GM10266 (cell line): ENCODE measurements at regions not wholly inside any gene's neighbourhood (a gene's known extent, or its start where the extent isn't known, plus 50 kb on each side); places are given as distances from the start of the nearest gene placed in this dataset.
"Not testable (repeated sequence)": the region's sequence is repeated elsewhere in the genome, so short reads cannot be mapped to it uniquely, and the experiment has no call there.

Source experiments
- DNase-seq: peaks from one replicate; pipeline ENCODE4 v3.0.0; 2012; ENCODE audit errors: extremely low spot score
- TF ChIP-seq, protein P1 (sequence below): IDR thresholded peaks from 2 replicates; pipeline ENCODE4 v1.5.1; 2012; ENCODE audit warnings: mild to moderate bottlenecking, low read depth; ENCODE audit not compliant: control insufficient read depth, insufficient read depth; ENCODE audit errors: missing control alignments

- DNase-seq, result no peak
- TF ChIP-seq, protein P1, sequence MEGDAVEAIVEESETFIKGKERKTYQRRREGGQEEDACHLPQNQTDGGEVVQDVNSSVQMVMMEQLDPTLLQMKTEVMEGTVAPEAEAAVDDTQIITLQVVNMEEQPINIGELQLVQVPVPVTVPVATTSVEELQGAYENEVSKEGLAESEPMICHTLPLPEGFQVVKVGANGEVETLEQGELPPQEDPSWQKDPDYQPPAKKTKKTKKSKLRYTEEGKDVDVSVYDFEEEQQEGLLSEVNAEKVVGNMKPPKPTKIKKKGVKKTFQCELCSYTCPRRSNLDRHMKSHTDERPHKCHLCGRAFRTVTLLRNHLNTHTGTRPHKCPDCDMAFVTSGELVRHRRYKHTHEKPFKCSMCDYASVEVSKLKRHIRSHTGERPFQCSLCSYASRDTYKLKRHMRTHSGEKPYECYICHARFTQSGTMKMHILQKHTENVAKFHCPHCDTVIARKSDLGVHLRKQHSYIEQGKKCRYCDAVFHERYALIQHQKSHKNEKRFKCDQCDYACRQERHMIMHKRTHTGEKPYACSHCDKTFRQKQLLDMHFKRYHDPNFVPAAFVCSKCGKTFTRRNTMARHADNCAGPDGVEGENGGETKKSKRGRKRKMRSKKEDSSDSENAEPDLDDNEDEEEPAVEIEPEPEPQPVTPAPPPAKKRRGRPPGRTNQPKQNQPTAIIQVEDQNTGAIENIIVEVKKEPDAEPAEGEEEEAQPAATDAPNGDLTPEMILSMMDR, result no peak
These were observed 96.2 kb upstream of the MARK1 start for GRCh38 chr1:220431554-220432239.

DNA sequence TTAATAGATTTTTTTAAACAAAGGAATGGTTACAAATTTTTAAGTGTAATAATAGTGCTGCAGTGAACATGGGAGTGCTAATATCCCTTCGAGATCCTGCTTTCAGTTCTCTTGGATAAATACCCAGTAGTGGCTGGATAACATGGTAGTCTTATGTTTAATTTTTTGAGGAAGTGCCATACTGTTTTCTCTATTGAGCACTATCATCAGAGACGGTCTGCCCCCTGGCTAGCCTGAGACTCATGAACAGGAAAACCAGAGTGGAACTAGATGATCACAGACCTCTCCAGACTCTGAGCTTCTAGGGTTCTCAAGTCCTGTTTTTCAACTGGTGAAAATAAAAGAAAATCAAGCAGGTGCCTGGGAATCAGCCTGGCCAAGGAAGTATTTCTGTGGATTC lies 97.3 kb upstream of the MARK1 start:
- DNase-seq, result no peak
- TF ChIP-seq, protein P1, result no peak

DNA sequence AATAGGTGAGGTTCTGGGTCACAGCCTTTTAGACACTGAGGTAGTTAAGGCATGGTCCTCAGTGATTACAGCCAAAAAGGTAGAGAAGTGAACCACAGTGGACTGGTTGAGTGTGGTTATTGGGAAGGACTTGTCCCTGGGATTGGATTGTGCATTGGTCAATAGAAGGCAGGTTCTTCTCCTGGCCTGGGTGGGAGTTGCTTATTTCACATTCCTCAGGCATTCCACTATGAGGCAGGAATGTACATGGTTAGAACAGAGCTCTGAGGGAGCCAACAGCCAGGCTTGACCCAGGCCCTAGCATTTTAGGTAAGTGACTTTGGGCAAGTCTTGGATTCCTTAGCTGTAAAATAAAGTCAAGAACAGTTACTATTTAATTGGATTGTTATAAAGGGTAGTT lies 97.9 kb upstream of the MARK1 start:
- DNase-seq, result no peak
- TF ChIP-seq, protein P1, result no peak

DNA sequence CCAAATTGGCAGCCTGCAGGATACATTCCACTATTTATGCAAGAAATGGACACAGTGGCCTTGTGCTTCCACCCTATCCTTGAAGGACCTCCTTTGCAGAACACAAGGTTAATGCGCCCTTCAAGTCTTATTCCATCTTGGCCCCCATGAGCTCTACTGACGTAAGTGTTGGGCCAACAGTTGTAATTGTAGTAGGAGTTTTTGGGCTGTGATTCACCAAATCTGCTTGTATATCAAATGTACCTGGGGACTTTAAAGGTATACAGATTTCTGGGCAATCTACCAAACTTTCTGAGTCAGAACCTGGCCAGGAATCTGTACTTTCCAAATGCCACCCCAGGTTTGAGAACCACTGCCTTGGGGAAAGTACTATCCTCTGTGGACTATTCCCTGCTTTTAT lies 100.9 kb upstream of the MARK1 start:
- TF ChIP-seq, protein P1, result no peak
- no peak for DNase-seq

DNA sequence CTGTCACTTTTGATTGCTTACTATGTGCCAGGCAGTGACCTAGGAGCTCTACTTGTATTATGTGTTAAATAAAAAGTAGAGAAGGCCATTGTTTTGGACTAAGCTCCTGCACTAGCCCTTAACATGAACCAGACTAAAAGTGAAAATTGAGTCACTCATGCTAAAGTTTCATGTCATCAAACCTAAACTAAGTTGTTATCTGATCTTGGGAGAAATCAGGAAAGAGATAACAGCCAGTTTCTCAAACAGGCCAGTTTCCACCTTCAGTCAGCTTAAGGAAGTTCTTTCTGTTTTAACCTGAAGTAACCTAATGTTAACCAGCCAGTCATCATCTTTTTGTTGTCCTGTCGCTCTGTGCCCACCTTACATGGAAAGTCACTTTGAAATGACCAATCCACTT lies 102.1 kb upstream of the MARK1 start:
- TF ChIP-seq, protein P1, result no peak
- no peak for DNase-seq

DNA sequence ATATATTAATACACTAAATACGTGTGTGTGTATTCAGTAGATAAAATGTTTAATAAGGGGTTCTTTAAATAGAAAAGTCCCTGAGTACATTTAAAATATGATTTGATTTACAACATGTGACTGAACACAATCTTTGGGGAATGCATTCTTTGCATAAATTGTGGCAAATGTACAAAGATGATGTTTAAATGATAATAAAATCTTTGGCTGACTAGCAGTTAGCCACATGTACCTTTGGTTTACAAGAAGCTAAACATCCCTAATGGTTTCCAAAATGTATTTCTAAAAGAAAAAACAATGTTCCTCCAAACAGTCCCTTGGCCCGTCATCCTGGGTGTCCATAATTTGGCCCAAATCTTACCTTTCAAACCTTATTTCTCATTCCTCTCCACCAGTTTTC lies 106.4 kb upstream of the MARK1 start:
- TF ChIP-seq, protein P1, result no peak
- DNase-seq, result no peak

DNA sequence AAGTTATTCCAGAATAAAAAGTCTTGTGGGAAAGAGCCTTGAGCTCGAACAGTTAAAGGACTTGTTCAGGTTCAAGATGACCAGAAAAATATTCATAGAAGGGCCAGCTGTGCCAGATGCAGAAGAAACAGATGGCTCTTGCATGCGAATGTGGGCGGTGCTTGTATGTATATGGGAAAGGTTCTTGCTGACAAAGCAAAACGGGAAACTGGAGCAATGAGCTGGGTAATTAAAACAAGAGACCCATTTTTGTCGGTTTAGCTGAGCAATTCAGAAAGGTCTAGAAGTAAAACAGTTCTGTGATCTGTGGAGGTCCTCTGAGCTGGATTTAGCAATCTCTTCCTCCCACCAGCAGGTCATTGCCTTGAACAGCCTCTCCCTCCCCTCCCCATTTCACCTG lies 107.2 kb upstream of the MARK1 start:
- DNase-seq, result no peak
- TF ChIP-seq, protein P1, result no peak

DNA sequence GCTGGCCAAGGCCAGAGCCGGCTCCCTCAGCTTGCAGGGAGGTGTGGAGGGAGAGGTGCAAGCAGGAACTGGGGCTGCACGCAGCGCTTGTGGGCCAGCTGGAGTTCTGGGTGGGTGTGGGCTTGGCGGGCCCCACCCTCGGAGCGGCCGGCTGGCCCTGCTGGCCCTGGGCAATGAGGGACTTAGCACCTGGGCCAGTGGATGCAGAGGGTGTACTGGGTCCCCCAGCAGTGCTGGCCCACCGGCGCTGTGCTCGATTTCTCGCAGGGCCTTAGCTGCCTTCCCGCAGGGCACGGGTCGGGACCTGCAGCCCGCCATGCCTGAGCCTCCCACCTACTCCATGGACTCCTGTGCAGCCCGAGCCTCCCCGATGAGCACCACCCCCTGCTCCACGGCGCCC lies 115.6 kb upstream of the MARK1 start:
- DNase-seq, result not testable (repeated sequence)
